MM.1S (cell line): ENCODE measurements at regions not wholly inside any gene's neighbourhood (a gene's known extent, or its start where the extent isn't known, plus 50 kb on each side); places are given as distances from the start of the nearest gene placed in this dataset.
"Not testable (repeated sequence)": the region's sequence is repeated elsewhere in the genome, so short reads cannot be mapped to it uniquely, and the experiment has no call there.

Experiments used
- DNase-seq: peaks from one replicate; pipeline ENCODE4 v3.0.0-alpha.2; 2015
- H2AFZ ChIP-seq: fragments of 300-600 bp; sonication (generic); 2 replicates; pipeline ENCODE4 v1.6.0; 2016; ENCODE audit warnings: antibody characterized with exemption, low read length
- H3F3A ChIP-seq: fragments of 300-600 bp; sonication (generic); 2 replicates; pipeline ENCODE4 v1.6.1; 2016; ENCODE audit warnings: mild to moderate bottlenecking, antibody characterized with exemption, low read length, moderate library complexity, mixed read lengths; ENCODE audit not compliant: insufficient read depth
- H3K27ac ChIP-seq: fragments of 300-600 bp; sonication (generic); 2 replicates; pipeline ENCODE4 v1.5.1; 2016; ENCODE audit warnings: mild to moderate bottlenecking, low read length
- H3K27me3 ChIP-seq: fragments of 300-600 bp; sonication (generic); replicated peaks from 2 replicates; pipeline ENCODE4 v1.6.0; 2016; ENCODE audit warnings: low read length; ENCODE audit not compliant: insufficient read depth
- H3K36me3 ChIP-seq: fragments of 300-600 bp; sonication (generic); replicated peaks from 2 replicates; pipeline ENCODE4 v1.6.1; 2016; ENCODE audit warnings: mild to moderate bottlenecking, low read length, mixed read lengths; ENCODE audit not compliant: insufficient read depth
- H3K4me1 ChIP-seq: fragments of 300-600 bp; sonication (generic); 2 replicates; pipeline ENCODE4 v1.6.1; 2016; ENCODE audit warnings: low read length, mixed read lengths
- H3K4me2 ChIP-seq: fragments of 300-600 bp; sonication (generic); 2 replicates; pipeline ENCODE4 v1.6.0; 2016; ENCODE audit warnings: low read depth, low read length
- H3K4me3 ChIP-seq: fragments of 300-600 bp; sonication (generic); 2 replicates; pipeline ENCODE4 v1.5.1; 2016; ENCODE audit warnings: low read length, mixed read lengths
- H3K79me2 ChIP-seq: fragments of 300-600 bp; sonication (generic); 2 replicates; pipeline ENCODE4 v1.6.1; 2016; ENCODE audit warnings: mixed run types, low read length, mixed read lengths
- H3K9ac ChIP-seq: fragments of 300-600 bp; sonication (generic); 2 replicates; pipeline ENCODE4 v1.6.1; 2016; ENCODE audit warnings: low read length, mixed read lengths
- H3K9me2 ChIP-seq: fragments of 300-600 bp; sonication (generic); replicated peaks from 2 replicates; pipeline ENCODE4 v1.6.1; 2016; ENCODE audit warnings: mild to moderate bottlenecking, low read length, mixed read lengths; ENCODE audit not compliant: insufficient read depth
- H3K9me3 ChIP-seq: fragments of 300-600 bp; sonication (generic); replicated peaks from 2 replicates; pipeline ENCODE4 v1.6.1; 2016; ENCODE audit warnings: mild to moderate bottlenecking, low read length, mixed read lengths; ENCODE audit not compliant: insufficient read depth
- H4K20me1 ChIP-seq: fragments of 300-600 bp; sonication (generic); 2 replicates; pipeline ENCODE4 v1.6.1; 2016; ENCODE audit warnings: mild to moderate bottlenecking, low read length, moderate library complexity, mixed read lengths; ENCODE audit not compliant: insufficient read depth
- CTCF ChIP-seq: fragments of 300-600 bp; sonication (generic); IDR thresholded peaks from 2 replicates; pipeline ENCODE4 v1.5.1; 2016; ENCODE audit warnings: antibody characterized with exemption, low read length, mixed read lengths
- EZH2 ChIP-seq: fragments of 300-600 bp; sonication (generic); optimal IDR thresholded peaks from 2 replicates; pipeline ENCODE3; 2017; ENCODE audit warnings: low read depth, mild to moderate bottlenecking, antibody characterized with exemption, low read length, mixed read lengths
- EZH2phosphoT487 ChIP-seq: fragments of 300-600 bp; sonication (generic); IDR thresholded peaks from 2 replicates; pipeline ENCODE4 v1.6.1; 2018; ENCODE audit warnings: antibody characterized with exemption, low read length

GRCh38 chr3:180420016-180420415 lies 181.9 kb upstream of the TTC14 start:
- no peaks in the 10 kb centered on the region for H3K9me3 ChIP-seq
- H3K27me3 ChIP-seq = no peaks in the 10 kb centered on the region
- no peak overlapping the region for H3K4me2 ChIP-seq
- H4K20me1 ChIP-seq = no peaks in the 10 kb centered on the region
- H3F3A ChIP-seq = no peaks in the 10 kb centered on the region
- TF ChIP-seq EZH2phosphoT487 = no peak
- TF ChIP-seq EZH2 = no peak
- no peak for TF ChIP-seq CTCF
- H3K9ac ChIP-seq = no peak overlapping the region
- H3K36me3 ChIP-seq = no peaks in the 10 kb centered on the region
- H3K27ac ChIP-seq = no peak overlapping the region
- no peaks in the 10 kb centered on the region for H3K9me2 ChIP-seq
- no peak for DNase-seq
- H3K4me1 ChIP-seq = no peaks in the 10 kb centered on the region
- H3K79me2 ChIP-seq = no peaks in the 10 kb centered on the region
- H3K4me3 ChIP-seq = no peak overlapping the region
- H2AFZ ChIP-seq = no peak overlapping the region

GRCh38 chr3:180420804-180421203 lies 181.2 kb upstream of the TTC14 start:
- no peak overlapping the region for H3K4me2 ChIP-seq
- H3K27ac ChIP-seq = no peak overlapping the region
- H3K9me2 ChIP-seq = no peaks in the 10 kb centered on the region
- no peak for DNase-seq
- H4K20me1 ChIP-seq = no peaks in the 10 kb centered on the region
- H3K79me2 ChIP-seq = no peaks in the 10 kb centered on the region
- TF ChIP-seq EZH2 = no peak
- TF ChIP-seq EZH2phosphoT487 = no peak
- TF ChIP-seq CTCF = no peak
- no peaks in the 10 kb centered on the region for H3K4me1 ChIP-seq
- no peak overlapping the region for H3K9ac ChIP-seq
- H3K4me3 ChIP-seq = no peak overlapping the region
- no peaks in the 10 kb centered on the region for H3K9me3 ChIP-seq
- H3F3A ChIP-seq = no peaks in the 10 kb centered on the region
- no peak overlapping the region for H2AFZ ChIP-seq
- no peaks in the 10 kb centered on the region for H3K27me3 ChIP-seq
- no peaks in the 10 kb centered on the region for H3K36me3 ChIP-seq

- Histone ChIP-seq H2AFZ (no peak overlapping the region), H3K9me3 (no peaks in the 10 kb centered on the region), H3K9ac (no peak overlapping the region), H3K9me2 (no peaks in the 10 kb centered on the region), H4K20me1 (no peaks in the 10 kb centered on the region), H3K4me2 (no peak overlapping the region), H3K27me3 (no peaks in the 10 kb centered on the region), H3K27ac (no peak overlapping the region), H3K36me3 (no peaks in the 10 kb centered on the region), H3F3A (no peaks in the 10 kb centered on the region), H3K79me2 (no peaks in the 10 kb centered on the region), H3K4me3 (no peak overlapping the region), H3K4me1 (no peaks in the 10 kb centered on the region)
- no peak for DNase-seq
- TF ChIP-seq EZH2phosphoT487 (no peak), CTCF (no peak), EZH2 (no peak)
Observed at GRCh38 chr3:180421221-180421620, 180.7 kb upstream of the TTC14 start.

- no peak for TF ChIP-seq EZH2
- TF ChIP-seq EZH2phosphoT487 = no peak
- no peak for TF ChIP-seq CTCF
- H3K36me3 ChIP-seq = no peaks in the 10 kb centered on the region
- no peak overlapping the region for H2AFZ ChIP-seq
- H3K9ac ChIP-seq = no peak overlapping the region
- H3F3A ChIP-seq = no peaks in the 10 kb centered on the region
- no peaks in the 10 kb centered on the region for H3K4me1 ChIP-seq
- H3K9me3 ChIP-seq = no peaks in the 10 kb centered on the region
- no peaks in the 10 kb centered on the region for H3K27me3 ChIP-seq
- no peak overlapping the region for H3K27ac ChIP-seq
- no peak overlapping the region for H3K4me3 ChIP-seq
- H3K4me2 ChIP-seq = no peak overlapping the region
- no peaks in the 10 kb centered on the region for H3K79me2 ChIP-seq
- no peaks in the 10 kb centered on the region for H4K20me1 ChIP-seq
- no peak for DNase-seq
- no peaks in the 10 kb centered on the region for H3K9me2 ChIP-seq
Observed at GRCh38 chr3:180421721-180422120, 180.2 kb upstream of the TTC14 start.

- not testable (repeated sequence) for H3K36me3 ChIP-seq, H3K9me2 ChIP-seq, H3K9ac ChIP-seq, H3K4me1 ChIP-seq, H2AFZ ChIP-seq, H3F3A ChIP-seq, H4K20me1 ChIP-seq, H3K27ac ChIP-seq, DNase-seq, H3K9me3 ChIP-seq, H3K79me2 ChIP-seq, H3K4me2 ChIP-seq, H3K4me3 ChIP-seq, H3K27me3 ChIP-seq
Observed at GRCh38 chr3:180424305-180424704, 177.7 kb upstream of the TTC14 start.
